Activated CD4-positive, alpha-beta T cell treated with anti-CD3 and anti-CD28 coated beads, Interleukin-2, amount 50 U/mL, for 1 hour (primary cell): ENCODE measurements at regions not wholly inside any gene's neighbourhood (a gene's known extent, or its start where the extent isn't known, plus 50 kb on each side); places are given as distances from the start of the nearest gene placed in this dataset.

Experiments
- DNase-seq: peaks from one replicate; pipeline ENCODE4 v3.0.0-alpha.2; 2020

DNA sequence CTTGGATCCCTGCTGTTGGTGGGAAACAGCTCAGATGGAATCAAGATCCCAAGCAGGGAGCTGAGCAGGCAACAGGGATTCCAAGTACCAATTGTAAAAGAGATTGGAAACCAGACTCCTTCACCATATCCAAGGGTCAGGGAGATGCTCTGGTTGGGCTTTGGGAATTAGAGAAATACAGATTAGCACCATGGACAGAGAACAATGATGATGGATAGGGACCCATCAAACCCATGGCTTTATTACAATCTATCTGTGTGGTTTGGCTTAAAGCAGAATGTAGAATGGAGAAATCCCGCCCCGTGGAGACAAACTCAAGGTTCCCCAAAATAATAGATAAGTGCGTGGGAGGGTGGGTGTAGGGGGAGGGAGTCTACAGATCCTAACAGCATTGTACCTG, 120.7 kb upstream of the CSF3R start:
- no peak for DNase-seq

DNA sequence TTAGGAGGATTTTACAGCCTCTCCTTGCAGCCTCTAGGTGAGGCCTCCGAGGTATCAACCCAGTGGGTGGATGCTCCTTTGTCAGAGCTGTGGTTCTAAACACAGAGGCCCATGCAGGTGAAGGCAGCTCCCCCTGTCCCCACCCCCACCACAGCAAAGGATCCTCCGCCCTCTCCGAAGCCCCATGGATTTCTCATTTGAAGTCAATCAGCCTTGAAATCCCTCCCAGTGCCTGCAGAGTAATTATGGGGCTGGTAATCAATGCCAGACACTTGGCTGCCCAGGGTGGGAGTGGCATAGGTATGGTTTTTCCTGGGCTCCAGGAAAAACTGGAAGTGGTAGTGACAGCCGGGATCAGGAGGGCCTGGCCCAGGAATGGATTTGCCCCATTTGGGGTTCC, 119.5 kb upstream of the CSF3R start:
- DNase-seq: no peak

DNA sequence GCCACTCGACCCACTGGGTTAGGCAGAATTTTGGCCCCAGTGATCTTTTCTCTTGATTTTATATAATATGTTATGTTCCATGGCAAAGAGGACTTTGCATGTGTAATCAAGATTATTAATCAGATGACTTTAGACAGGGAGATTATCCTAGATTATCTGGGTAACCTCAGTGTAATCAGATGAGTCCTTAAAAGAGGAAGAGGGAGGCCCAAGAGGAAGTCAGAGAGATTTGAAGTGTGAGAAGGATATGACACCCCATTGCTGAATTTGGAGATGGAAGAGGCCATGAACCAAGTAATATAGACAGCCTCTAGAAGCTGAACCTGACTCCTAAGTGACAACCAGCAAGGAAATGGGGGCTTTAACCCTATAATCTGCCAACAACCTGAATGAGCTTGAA, 117.1 kb upstream of the CSF3R start:
- DNase-seq: no peak

DNA sequence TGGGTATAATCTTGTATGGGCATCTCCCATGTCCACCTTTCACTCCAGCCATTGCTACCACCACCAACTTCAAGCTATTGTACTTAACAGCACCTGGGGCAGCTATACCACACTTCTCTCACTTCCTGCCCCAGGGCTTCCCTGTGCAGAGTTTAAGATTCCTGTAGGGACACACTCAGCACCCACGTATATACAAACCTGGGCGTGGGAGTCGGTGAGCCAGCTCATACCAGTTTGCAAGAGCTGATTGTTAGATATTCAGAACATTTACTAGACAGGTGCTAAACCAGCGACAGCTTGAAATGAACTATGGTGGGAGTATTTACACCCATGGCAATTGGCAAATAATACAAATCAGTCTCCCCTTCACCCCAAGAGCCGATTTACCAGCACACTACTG, 114.8 kb upstream of the CSF3R start:
- no peak for DNase-seq

DNA sequence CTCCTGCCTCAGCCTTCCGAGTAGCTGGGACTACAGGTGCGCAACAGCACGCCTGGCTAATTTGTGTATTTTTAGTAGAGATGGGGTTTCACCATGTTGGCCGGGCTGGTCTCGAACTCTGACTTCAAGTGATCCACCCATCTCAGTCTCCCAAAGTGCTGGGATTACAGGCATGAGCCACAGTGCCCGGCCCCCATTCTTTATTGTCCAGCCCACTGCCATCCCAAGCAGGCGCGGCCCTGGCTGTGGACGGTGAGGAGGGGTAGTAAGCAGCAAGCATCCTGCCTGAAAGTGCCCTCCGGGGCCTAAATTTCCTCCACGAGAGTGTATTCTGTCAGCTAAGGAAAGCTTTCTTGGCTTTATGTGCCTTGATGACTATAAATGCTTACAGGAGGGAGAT, 113.2 kb upstream of the CSF3R start:
- no peak for DNase-seq

DNA sequence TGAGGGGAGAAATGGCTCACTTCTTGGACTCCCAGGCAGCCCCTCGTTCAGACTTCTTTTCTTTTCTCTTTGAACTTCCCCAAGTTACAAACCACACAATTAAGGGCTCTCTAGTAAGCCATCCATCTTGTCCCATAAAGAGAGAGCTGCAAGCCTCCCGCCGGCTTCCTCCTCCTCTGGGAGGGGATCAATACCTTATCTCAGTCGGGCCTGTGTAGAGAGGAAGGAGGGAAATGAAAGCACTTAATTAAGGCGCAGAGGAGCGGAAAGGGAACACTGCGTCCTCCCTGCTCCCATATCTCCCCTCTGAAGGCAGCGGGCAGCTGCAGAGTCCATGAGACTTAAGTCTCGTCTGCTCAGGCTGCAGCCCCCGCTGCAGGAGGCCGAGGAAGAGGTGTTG, 112.6 kb upstream of the CSF3R start:
- DNase-seq: no peak

DNA sequence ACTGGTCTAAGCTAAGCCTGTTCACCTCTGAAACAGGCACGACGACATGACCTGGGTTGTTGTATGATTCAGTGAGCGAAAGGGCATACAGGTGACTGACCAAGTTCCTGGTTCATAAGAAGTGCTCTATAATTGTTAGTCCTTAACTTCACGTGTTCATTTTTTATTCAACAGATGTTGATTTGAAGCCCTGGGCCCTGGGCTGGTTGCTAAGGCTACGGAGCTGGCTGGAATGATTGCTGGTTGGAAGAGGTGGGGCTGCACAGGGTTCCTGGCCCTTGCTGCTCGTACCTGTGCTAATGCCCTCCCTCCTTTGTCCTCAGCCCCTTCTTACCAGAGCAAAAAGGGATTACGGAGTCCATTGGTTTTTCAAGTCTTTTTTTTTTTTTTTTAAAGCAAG, 111.3 kb upstream of the CSF3R start:
- no peak for DNase-seq

DNA sequence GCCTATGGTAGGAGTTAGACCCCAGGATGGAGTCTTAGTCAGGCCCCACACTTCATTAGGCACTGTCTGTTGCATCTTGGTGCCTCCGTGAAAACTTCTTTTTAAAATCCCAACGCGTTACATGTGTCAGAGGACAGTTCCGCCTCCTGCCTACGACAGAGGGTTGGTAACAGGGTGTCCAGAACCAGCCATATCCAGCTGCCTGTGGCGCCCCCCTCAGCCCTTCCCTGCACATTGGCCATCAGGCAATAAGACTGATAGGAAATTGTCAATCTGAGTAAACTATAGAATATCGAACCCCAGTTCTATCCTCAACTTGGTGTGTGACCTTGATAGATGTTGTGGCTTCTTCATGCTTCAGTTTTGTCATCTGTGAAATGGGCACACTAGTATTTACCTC, 108.6 kb upstream of the CSF3R start:
- no peak for DNase-seq

DNA sequence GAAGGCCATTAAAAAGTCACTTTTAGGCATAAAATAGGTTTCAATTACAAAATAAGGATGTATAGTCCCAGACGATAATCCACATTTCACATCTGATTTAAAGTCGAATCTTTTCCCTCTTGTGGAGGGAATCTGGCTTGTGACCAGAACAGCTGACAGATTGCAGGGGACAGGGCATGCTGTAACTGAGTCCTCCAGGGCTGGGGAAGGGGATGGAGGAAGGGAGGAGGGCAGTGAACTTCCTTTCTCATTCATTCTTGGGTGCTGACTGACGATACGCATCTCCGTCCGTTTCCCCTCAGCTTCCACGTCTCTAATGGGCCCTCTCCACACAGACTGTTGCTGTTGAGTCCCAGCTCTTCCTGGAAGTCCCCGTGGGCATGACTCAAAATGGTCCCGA, 108.1 kb upstream of the CSF3R start:
- DNase-seq: no peak

DNA sequence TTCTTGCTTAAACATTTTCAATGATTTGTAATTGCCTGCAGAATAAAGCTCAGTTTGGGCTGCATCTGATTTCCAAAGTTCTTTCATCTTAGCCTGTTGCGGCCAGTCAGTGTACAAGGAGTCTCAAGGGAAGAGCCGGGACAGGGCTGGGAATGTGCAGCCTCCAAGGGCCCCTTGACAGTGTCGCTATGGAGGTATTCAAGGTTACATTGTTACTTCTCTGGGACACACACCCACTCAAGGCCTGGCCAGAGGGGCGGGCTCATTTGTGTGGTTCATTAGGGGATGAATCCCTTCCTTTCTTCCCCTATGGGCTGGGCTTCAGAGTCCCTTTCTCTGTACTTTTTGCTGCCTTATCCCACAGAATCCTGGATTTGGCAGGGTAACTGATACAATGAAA, 107.6 kb upstream of the CSF3R start:
- no peak for DNase-seq

DNA sequence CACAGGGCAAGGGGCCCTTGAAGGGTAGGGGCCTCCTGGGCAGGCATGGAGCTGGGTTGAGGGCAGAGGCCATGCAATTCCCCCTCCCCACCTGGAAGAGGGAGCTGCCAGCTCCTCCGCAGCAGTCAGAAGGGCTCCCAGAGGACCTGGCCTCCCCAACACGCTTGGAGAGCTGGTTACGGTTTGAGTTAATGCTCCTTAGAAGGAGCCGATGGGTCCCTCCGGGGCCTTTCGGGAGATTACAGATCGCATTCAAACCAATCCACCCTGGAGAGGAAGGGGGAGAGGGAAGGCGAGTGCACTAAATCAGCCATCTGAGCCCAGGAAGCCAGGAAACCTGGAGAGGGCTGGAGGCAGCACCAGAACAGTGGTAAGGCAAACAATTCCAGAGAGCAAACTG, 106.3 kb upstream of the CSF3R start:
- no peak for DNase-seq

DNA sequence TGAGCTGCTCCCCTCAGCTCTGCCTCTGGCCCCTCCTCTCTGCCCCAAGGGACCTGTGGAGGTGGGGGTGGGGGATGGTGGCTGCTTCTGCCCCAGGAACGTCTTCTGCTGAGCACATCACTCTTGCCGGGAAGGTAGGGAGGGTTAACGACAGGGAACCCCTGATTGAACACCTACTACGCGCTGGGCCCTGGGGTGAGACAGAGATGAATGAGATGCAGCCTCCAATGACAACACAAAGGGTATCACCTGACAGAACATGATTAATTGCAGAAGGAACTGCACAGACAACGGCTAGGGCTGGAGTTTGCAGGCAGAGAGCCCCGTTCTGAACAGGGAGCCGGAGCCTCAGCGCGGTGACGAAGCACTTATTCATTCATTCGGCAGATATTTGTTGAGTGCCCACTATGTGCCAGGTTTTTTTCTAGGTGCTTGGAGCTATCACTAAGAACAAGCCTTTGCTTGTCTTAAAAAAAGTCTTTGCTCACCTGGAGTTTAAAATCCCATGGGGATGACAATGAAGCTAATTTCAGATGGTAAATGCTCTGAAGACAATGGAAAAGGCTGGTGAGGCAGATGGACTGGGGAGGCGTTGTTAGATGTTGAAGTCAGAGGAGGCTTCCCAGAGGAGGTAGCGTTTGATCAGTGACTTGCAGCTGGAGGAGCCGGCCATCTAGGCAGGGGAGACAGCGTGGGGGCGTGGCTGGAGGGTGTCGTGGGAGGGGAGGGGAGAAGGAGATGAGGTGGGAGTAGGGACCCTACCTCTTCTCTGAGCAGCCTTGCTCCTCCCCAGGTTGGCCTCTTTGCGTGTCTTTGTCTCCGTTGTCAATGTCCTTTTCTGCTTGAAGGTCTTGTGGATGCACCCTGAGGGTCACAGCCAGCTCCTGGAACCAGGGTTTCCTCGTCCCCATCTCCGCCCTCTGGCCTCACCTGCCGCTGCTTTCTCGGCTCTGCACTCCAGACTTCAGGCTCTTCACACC, 103.1 kb upstream of the CSF3R start:
- no peak for DNase-seq

DNA sequence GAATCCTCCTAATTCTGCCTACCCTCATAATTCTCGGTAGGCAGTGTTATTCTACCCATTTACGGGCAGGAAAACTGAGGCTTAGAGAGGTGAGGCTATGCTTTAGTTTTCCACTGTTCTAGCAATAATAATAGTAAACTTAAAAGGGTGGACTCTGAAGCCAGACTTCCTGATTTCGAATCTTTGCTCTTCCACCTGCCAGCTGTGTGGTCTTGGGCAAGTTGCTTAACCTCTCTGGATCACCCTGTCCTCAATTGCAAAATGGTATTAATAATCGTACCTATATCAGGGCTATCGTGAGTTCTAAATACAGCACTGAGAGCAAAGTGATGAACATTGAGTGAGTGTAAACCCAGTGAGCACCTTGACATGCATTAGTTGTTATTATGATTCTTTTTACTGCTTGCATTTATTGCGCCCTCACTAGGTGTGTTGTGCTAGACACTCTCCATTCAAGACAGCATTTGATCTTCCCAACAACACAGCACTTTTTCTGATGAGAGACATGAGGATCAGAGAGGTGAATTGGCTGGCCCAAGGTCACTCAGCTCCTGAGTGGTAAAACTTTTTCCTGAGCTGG, 102.3 kb upstream of the CSF3R start:
- DNase-seq: no peak

DNA sequence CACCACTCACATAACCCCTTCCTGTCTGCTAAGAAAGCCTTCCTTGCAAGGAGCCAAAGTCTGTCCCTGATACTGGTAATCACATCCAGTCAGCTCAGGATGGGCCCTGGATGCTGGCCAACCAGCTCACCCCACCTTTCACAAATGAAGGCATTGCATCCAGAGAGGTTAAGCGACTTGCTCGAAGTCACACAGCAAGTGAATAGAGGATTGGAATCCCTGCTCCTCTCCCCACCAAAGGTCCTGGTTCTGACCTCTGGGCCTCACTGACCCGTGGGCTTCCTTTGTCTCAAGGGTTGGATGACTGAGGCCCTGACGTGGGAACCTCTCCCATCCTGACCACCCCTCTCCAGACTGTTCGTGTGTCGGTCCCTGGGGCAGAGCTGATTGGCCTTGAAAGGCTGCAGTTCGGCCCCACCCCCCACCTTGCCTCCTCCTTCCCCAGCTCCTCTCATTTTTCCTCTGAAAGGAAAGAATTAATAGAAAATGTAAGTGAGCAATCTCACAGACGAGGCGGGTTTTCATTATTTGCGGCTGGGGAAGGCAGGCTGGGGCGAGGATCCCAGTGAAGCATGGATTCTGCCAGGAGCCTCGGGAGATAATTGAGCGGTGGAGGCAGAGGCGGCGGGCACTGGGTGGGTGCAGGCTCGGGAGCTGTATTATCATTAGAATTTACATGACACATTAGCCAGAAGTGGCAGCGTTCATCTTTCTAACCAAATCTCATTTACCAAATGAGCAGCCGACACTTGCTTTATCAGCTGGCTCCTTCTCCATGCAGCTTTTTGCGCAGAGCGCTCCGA, 101.5 kb upstream of the CSF3R start:
- no peak for DNase-seq

DNA sequence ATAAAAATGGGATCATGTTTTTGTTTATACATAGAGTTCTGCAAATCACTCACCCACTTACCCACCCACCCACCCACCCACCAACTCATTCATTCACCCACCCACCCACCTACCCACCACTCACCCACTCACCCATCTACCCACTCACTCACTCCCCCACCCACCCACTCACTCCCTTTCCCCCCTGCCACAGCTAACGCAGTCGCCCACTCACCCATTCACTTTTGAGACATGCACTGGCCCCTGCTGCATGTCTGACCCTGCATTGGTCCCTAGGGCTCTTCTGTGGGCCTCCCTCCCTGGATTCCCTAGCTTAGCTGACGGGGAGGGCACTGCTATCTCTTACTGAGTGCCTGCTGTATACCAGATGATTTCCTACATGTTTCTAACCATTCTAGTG, 100.4 kb upstream of the CSF3R start:
- DNase-seq: no peak

DNA sequence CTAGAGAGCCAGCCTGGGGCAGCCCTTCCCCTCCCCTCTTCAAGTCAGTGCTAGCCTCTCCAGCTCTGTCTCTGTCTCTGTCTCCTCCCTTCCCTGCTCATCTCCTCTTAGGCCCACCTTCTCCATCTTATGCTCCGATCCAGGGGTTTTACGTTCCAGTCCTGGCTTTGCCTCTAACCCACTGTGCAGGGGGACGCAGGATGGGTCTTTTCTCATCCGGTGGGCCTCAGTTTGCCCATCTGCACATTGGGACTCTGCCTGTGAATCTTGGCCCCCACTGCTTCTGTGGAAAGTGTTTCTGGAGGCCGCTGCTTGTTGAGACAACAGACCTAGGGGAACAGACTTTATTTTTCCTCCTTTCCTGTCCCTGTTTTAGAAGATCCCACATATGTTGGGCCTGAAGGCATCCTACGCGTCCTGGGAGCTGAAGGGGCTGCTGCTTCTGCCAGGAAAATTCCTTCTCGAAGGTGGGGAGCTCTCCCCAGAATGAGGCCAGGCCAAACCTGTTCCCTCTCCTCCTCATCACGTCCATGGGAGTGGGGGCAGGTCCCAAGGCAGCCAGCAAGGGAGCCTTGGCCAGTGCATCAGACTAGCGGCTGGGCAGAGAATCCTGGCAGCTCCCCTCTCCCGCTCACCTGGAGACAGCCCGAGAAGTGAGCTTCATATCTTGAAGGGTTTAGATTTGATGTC, 99.5 kb upstream of the CSF3R start:
- DNase-seq: no peak

DNA sequence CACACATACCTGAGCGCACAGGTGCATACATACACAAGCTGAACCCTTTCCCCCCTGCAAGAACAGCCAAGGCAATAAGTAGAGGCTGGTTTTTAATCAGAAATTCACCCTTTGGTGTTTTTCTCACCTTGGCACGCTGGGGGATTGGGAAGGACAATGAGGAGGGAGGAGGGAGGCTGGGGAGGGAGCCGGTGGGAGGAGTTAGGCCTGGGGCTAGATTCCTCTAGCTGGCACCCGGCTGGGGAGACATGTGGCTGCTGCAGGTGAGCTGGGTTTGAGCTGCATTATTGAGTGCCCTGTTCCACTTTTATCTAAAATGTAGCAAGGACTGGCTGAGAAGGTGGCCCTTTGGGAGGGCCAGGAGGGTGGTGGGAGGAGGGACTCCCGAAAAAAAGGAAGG, 97.8 kb upstream of the CSF3R start:
- DNase-seq: no peak

DNA sequence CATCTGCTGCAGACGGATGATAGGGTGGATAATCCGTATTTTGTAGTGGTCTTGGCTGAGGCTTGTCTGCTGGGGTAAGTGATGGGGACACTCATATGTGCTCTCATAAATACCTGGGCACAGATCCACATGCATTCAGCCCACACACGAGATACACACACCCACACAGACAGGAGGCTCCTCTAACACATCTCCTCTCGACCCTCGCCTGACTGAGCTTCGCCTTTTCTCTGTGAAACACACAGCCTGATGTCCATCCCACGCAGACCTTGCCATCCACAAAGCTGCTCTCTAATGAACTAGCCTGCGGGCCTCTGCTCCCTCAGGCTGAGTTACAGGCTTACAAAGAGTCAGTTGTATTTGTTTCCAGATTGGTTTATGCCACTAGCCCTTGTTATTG, 96.3 kb upstream of the CSF3R start:
- no peak for DNase-seq

DNA sequence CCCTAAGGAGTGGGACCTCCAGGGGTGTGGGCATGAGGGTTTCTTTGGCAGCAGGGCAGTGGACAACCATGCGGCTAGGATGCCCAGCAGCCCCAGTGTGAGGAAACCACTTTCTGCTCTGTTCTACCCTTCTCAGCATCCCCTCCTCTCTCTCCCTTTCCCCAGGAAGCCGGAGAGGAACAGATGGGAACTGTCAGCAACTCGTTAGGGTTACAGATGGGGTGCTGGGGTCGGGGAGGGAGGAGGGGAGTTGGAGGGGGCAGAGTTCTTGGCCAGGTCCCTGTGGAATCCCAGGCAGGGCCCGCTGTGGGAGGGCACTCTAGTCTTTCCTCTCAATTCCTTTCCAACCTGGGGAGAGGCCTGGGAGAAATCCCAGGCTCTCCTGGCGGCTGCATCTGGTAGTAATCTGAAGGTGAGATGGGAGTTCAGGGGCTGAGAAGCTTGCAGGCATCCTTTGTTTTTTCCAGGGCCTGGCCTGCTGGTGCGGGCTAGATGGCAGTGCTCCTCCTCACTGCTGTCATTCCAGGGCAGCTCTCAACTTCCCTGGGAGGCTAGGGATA, 93.9 kb upstream of the CSF3R start:
- DNase-seq: no peak

DNA sequence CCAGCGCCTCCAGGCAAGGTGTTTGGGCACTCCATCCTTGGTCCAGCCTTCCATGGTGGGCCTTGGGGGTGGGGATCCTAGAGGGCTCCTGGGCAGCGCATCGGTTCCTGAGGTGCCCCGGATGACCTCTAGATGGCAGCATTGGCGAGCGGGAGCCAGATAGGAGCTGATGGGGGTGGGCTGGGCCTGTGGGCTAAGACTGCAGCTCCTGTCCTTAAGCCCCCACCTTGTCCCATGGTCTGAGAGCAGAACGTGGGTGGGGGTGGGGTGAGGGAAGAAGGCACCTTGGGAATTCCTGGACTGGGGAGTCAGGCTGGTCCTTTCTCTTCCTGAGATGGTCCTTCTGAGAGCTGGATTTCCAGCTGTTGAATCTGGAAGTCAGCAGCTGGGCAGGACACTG, 93.4 kb upstream of the CSF3R start:
- DNase-seq: peak; percentile 45

DNA sequence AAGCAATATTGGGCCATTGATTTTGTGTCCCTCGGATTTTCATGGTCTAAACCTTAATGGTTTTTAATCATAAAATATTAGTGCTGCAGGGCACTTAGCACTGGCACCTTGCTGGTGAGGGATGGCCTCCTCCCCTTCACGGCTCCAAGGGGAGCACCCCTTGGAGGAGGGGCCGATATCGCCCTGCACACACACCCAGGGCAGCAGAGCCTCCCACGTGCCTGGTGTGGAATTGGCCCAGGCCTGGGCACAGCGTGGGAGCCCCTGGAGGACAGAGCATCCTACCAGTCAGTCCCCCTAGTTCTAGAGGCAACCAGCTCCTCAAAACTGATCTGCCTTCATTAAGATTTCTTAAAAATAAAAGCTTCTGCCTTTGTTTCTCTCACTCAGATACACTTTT, 90.7 kb upstream of the CSF3R start:
- no peak for DNase-seq

DNA sequence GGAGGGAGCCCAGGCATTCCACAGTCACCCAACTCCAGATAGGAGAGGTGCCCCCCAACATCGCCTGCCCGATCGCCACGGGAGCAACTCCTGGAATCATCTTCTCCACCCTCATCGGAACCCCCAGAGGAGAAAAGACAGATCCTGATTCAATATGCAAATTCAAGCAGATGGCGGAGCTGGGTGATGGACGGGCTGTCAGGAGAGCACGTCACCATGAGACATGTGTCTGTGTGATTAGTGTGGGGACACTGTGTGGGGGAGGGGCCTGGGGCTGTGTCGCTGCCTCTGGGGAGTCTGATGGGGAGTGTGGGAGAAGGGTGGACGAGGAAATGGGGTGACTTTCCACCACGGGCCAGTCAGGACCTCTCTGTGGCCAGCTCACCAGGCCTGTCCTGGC, 90.2 kb upstream of the CSF3R start:
- no peak for DNase-seq

DNA sequence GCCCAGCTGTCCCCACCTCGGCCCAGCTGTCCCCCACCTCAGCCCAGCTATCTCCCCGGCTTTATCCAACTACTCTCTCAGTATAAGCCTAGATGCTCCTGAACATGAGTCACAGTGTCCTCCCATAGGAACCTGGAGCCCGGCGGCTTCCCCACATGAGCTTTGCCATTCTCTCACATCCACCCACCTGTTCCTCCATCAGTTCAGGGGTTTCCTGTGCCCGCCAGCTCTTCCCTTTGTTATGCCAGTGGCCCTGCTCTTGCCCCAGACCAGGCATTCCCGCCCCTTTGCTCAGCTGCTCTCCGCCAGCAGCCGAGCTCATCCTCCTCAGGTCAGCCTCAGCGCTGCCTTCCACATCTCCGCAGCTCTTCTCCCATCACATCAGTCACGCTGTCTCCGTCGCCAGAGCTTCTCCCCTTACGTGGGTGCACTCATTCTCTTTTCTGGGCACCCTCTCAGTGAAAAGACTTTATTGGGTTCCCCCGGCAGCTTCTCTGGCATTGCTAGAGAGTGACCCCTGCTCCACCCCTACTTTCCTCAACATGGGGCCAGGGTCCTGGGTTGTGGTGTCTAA, 89.5 kb upstream of the CSF3R start:
- no peak for DNase-seq
